HT1080 (cell line): ENCODE measurements at regions not wholly inside any gene's neighbourhood (a gene's known extent, or its start where the extent isn't known, plus 50 kb on each side); places are given as distances from the start of the nearest gene placed in this dataset.
"Not testable (repeated sequence)": the region's sequence is repeated elsewhere in the genome, so short reads cannot be mapped to it uniquely, and the experiment has no call there.

Experiments
- DNase-seq: peaks from one replicate; pipeline ENCODE4 v3.0.0-alpha.2; 2015; ENCODE audit warnings: low read depth

DNA sequence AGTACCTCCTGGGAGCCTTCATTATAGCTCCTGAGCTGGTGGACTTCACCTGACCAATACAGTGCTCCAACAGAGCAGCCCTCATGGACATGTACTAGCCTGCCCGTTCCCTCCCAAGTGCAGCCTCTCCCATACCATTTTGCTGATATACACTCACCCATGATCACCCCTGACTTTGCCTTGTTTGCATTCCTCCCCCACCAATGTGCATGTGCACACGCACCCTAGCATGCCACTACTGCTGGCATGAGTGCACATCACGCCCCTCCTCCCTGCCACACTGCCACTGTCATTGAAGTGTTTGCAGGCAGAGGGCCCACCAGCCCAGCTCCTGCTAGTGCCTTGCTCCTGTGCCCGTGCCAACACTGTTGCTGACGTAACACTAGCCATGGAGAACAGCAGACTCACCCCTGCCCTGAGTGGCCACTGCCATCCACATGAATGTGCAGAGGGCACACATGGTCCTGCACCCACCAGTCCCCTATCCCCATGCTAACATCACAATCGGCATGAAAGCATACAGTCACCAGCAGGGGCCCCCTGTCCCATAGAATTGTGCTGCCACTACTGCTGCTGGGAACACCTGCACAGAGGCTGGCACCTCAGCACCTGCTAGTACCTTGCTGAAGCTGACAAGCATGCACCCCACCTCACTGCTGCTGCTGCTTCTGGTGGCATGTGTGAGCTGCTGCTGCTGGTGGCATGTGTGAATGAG lies 110.3 kb downstream of the SINHCAF start:
- DNase-seq: no peak

DNA sequence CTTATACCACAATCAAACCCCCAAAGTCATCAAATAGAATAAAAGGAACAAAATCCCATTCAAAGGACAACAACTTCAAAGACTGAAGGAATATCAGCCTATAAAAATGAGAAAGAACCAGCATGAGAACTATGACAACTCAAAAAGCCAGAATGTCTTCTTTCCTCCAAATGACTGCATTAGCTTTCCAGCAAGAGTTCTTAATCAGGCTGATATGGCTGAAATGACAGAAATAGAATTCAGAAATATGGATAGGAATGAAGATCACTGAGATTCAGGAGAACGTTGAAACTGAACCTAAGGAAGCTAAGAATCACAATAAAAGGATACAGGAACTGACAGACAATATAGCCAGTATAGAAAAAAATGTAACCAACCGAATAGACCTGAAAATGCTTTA lies 109.5 kb downstream of the SINHCAF start:
- DNase-seq: no peak

GRCh38 chr12:31217356-31218130 lies 108.4 kb downstream of the SINHCAF start:
- DNase-seq: no peak

DNA sequence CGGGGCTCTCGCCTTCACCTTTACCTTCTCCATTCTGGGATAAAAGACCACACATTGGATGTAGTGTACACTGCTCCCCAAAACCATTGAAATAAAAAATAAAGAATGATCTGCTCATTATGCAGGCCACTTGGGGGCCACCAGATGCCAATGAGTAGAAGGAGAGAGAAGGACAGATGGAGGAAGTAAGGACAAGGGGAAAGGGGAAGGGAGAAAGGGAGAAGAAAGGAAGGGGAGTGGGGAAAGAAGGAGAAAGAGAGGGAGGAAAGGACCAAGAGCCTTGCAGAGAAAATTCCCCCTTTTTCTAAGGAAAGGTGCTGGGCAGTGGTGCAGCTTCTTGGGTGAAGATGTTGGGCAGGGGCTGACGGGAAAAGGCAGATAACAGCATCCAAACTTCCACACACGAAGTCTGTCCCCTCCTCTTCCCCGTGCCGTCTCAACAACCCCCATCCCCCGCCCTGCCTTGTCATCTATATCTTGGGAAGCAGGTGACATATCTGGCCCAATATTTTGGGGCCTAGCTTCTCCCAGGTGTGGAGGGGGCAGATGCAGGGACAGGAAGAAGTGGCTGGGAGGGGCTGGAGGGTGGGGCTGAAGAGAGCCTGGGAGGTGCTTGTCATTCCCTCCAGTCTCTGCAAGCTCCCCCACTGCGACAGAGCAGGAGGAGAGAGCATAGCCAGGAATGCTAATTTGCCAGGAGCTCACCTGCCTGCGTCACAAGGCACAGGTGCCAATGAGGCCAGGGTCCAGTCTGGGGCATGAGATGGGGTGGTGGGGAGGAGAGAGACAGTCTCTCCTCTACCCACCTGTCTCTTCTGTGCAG lies 107.5 kb downstream of the SINHCAF start:
- no peak for DNase-seq

DNA sequence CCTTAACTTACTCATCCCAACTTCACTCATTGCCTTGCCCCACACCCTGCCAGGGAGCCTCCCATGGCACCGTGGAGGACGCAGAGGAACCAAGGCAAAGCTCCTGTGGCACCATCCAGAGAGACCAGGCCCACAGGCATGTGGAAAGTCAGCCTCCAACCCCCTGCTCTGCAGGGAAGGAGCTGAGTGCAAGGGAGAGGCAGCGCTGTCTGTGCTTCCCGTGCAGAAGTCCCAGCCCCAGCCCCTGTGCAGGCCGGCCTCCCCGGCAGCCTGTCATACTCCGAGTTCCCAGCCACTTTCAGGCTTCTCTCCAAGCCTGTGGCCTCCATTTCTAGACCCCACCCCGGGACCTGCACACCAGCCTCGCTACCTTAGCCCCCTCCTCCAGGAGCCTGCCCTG lies 106.4 kb downstream of the SINHCAF start:
- DNase-seq: no peak

DNA sequence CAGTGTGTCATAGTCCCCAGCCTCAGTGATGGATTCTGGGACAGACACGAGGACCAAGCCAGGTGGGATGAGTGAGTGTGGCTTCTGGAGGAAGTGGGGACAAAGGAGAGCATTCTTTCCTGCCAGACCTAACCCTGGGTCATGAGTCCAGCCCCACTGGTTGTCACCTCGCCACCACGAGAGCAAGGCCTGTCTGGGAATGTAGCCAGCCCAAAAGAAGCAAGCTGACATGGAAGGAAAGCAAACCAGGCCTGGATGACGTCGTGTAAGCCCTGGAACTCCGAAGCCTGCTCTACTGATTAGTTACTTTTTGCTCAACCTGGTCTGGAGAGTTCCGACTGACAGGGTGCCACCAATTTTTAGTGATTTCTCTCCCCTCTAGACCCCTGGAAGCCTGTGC lies 105.9 kb downstream of the SINHCAF start:
- DNase-seq: peak; percentile 29

DNA sequence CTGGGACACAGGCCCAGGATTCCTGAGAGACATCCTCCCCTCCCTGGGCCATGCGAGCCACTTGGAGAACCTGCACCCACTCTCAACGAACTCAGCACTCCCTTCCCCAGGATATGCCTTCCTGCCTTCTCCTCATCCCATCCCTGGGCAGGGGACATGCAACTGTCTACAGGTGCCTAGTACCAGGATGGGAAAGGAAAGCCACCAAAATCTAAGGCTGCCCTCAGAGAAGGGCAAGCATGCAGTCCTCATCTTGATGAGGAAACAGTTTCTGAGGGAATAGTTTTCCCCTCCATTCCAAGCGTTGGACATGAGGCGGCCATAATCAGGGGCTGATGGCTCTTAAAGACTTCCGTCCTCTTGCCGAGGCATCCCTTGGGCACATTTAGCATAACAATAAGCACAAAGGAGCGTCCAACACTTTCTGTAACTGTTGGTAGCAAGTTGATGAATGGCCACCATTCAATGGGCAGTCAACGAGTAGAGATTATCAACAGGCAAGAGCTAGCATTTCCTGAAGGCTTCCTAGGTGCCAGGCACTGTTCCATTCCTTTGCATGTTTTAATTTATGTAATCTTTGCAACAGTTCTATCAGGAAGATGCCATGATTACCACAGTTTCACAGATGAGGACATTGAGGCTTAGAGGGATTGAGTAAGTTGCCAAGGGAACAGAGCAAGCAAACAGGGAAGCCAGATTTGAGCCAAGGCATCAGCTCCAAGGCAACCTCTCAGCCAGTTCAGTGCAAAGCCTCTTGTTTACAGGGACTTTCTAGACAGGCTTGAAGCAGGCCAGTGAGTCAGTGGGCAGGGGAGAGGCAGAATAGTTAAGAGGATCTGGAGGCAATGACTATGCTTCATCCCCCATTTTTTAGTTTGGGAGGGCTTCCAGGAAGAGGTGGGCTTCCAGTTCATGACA lies 105.1 kb downstream of the SINHCAF start:
- peak; percentile 32 for DNase-seq

DNA sequence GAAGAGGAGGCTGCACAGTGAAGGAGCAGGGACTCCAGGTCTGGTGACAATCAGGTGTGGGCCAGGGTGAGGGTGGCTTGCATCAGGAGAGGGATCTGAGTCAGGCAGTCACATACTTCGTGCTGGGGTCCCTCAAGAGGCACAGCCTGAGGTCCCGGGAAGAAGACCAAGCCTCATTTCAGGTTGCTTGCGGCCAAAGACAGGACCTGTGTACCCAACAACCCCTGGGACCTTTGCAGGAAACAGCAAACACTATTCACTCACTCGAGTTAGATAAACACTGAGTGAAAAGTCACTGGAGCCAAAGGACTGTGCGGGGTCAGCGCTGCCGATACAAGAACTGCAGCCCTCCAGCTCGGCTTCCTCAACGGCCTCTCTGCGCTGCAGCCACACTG lies 104.4 kb downstream of the SINHCAF start:
- no peak for DNase-seq

DNA sequence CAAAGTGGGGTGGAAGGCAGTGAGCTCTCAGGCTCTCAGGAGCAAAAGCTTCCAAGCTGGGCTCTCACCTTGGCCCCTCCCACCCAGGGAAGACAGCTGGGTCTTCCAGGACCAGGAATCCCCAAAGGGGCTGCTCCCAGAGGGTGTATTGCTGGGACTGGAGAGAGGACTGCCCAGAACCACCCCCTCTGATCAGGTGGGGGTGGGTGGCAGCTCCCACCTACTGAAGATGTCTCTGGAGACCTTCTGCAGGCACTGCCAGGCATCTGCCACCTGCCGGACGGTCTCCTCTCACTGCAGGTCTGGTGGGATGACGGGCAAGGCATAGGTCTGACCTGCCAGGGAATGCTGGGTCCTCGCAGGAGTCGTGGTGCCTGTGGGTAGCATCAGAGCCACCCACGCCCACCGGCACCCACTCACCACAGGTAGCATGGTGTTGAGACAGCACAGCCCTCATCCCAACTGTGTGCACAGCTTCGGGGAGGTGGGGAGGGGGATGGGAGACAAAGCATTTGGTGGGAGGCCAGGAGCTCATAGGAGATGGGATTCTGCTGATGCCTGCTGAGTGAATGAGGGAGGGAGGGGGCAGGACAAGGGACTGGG lies 103.2 kb downstream of the SINHCAF start:
- no peak for DNase-seq

DNA sequence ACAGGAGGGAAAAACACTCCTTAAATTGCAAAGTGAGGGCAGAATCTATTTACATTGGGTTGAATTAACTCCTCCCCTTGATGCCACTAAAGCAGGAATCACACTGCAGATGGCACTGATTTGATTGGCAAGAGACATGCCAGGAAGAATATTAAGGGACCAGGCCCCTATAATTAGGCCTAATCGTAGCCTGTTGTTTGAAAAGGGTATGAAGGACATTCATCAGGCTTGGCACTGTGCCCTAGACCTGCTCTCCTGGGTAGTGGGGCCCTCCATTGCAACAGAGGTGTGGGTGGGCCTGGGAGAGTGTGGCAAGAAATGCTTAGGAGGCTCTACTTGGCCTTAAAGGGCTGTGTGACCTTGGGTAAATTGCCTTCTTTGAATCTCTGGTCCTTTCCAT lies 102.3 kb downstream of the SINHCAF start:
- not testable (repeated sequence) for DNase-seq

DNA sequence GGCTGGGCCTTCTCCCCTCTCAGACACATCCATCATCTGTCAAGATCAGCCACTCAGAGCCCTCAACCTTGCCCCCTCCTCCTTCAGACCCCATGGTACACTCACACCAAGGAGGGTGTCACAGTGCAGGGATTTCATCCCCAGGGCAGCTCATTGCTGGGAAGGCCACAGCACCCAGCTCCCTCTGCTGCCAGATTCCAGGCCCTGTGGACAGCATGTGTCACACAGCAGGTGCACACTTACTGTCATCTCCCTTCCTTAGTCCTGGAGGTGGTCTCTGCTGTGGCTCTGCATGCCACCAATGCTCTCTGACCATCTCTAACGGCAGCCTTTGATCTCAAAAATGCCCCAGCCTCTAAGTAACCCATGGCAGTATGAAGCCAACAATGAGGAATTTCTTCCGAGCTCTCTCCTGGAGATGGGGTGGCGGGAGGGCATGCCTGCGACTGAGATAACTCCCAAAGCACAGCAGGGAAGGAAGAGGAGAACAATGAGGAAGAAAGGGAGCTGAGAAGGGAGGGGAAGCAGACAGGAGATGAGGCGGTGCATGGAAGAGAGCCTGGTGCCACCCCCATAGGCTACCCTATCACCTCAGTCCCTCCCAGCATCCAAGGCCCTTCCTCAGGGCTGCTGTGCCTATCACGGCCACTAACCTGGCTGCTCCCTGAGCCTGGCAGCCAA lies 101.0 kb downstream of the SINHCAF start:
- no peak for DNase-seq

- DNase-seq: no peak
These were observed 100.1 kb downstream of the SINHCAF start for GRCh38 chr12:31225656-31226535.

DNA sequence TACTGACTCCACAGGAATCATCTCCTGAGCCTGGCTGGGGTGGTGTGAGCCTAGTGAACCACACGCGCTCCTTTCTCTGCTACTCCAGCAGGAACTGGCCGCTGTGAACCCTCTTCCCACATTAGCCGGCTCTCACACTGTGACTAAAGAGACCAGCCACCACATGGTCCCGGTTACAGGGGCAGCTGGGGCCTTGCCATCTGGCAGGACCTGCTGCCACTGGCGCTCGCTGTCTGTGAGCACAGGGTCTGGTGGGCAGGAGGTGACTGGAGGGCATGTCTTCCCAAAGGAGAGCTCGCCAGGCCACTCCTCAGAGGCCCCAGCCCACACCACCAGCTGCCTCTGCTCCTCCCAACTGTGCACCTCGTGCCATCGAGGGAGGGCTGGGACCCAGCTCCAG lies 99.3 kb downstream of the SINHCAF start:
- no peak for DNase-seq

DNA sequence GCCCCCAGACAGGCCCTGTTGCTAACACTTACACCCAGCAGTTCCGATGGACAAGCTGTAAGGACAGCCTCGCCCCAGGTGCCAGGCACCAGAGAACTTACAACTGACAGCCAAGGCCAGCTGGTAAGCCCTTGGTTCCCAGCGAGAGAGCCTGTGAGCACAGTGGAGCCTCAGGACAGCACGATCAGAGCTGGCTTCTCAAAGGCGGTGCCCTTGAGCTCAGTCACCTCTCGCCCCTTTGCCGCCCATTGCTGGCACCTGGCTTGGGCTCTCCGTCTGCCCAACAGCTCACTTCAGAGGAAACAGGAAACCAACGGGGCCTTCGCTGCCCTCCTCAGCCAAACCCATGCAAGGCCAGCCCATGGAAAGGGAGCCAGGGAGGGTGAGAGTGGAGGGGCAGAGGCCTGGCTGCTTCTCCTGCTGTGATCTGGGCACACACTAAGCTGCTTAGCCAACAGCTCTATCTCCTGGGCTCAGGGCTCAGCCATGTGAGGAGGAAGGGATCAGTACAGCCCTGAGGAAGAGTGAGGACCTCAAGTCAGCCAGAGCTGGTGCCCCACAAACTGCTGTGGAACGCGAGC lies 98.5 kb downstream of the SINHCAF start:
- no peak for DNase-seq

- DNase-seq: no peak
These were observed 96.8 kb downstream of the SINHCAF start for GRCh38 chr12:31228811-31229792.

GRCh38 chr12:31230004-31230403 lies 95.9 kb downstream of the SINHCAF start:
- DNase-seq: no peak
